Progenitor cell of endocrine pancreas (in vitro differentiated cells): ENCODE measurements at regions not wholly inside any gene's neighbourhood (a gene's known extent, or its start where the extent isn't known, plus 50 kb on each side); places are given as distances from the start of the nearest gene placed in this dataset.
A peak's percentile ranks its signal among the peaks of the same experiment; 100 is the strongest.

Experiments
- DNase-seq: peaks from one replicate; pipeline ENCODE4 v3.0.0; 2021; ENCODE audit warnings: low spot score; ENCODE audit not compliant: unreplicated experiment
- H3K27ac Mint-ChIP-seq: 2 replicates; pipeline ENCODE4 v1.8.0; 2021; ENCODE audit warnings: mild to moderate bottlenecking, moderate library complexity, mixed read lengths
- H3K27me3 Mint-ChIP-seq: 2 replicates; pipeline ENCODE4 v1.8.0; 2021; ENCODE audit warnings: mixed read lengths
- H3K36me3 Mint-ChIP-seq: 2 replicates; pipeline ENCODE4 v1.8.0; 2022; ENCODE audit warnings: mixed read lengths; ENCODE audit not compliant: insufficient read depth
- H3K4me1 Mint-ChIP-seq: 2 replicates; pipeline ENCODE4 v1.8.0; 2021; ENCODE audit warnings: low read depth, mixed read lengths
- H3K4me3 Mint-ChIP-seq: 2 replicates; pipeline ENCODE4 v1.8.0; 2021; ENCODE audit warnings: low read depth, mild to moderate bottlenecking, moderate library complexity, mixed read lengths
- H3K9me3 Mint-ChIP-seq: 2 replicates; pipeline ENCODE4 v1.8.0; 2021; ENCODE audit warnings: low read depth, mixed read lengths
- TF ChIP-seq, protein P1 (sequence below): fragments of 200-600 bp; sonication (generic); IDR thresholded peaks from one replicate; pipeline ENCODE4 v1.5.0; 2021; ENCODE audit warnings: antibody characterized with exemption, mild to moderate bottlenecking; ENCODE audit not compliant: unreplicated experiment

- Mint-ChIP-seq H3K27me3 (no peaks in the 10 kb centered on the region), H3K36me3 (no peaks in the 10 kb centered on the region), H3K4me3 (no peak overlapping the region), H3K9me3 (no peaks in the 10 kb centered on the region), H3K4me1 (no peaks in the 10 kb centered on the region), H3K27ac (no peak overlapping the region)
- TF ChIP-seq, protein P1, sequence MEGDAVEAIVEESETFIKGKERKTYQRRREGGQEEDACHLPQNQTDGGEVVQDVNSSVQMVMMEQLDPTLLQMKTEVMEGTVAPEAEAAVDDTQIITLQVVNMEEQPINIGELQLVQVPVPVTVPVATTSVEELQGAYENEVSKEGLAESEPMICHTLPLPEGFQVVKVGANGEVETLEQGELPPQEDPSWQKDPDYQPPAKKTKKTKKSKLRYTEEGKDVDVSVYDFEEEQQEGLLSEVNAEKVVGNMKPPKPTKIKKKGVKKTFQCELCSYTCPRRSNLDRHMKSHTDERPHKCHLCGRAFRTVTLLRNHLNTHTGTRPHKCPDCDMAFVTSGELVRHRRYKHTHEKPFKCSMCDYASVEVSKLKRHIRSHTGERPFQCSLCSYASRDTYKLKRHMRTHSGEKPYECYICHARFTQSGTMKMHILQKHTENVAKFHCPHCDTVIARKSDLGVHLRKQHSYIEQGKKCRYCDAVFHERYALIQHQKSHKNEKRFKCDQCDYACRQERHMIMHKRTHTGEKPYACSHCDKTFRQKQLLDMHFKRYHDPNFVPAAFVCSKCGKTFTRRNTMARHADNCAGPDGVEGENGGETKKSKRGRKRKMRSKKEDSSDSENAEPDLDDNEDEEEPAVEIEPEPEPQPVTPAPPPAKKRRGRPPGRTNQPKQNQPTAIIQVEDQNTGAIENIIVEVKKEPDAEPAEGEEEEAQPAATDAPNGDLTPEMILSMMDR, result no peak
- DNase-seq, result no peak
These were observed 413.5 kb upstream of the CCNG1 start for GRCh38 chr5:163023846-163024245.

DNA sequence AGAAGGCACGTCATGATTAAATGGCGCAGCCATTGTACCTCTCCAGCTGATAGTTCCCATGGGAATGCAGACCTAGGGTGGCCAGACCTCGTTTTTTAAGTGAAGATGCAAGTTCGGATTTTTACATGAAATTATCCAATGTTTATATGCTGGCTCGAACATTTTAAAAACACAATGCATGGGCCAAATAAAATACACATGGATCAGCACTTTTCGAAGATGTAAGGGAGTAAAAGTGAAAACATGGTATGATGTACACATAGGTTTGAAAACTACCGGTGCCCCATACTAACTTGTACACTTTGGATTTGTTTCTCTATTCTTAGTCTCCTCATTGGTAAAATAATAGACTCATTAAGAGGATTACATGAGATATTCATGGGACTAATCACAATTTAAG, 412.5 kb upstream of the CCNG1 start:
- H3K9me3 Mint-ChIP-seq, result no peaks in the 10 kb centered on the region
- TF ChIP-seq, protein P1, result no peak
- no peaks in the 10 kb centered on the region for H3K27me3 Mint-ChIP-seq
- no peak overlapping the region for H3K27ac Mint-ChIP-seq
- no peak overlapping the region for H3K4me3 Mint-ChIP-seq
- no peaks in the 10 kb centered on the region for H3K4me1 Mint-ChIP-seq
- no peaks in the 10 kb centered on the region for H3K36me3 Mint-ChIP-seq
- no peak for DNase-seq

GRCh38 chr5:163033656-163034055, 403.7 kb upstream of the CCNG1 start:
- Mint-ChIP-seq H3K9me3 (peaks cover 4% of the 10 kb centered on the region), H3K27ac (no peak overlapping the region), H3K27me3 (no peaks in the 10 kb centered on the region), H3K4me3 (no peak overlapping the region), H3K36me3 (no peaks in the 10 kb centered on the region), H3K4me1 (peaks cover 5% of the 10 kb centered on the region)
- DNase-seq, result no peak
- TF ChIP-seq, protein P1, result no peak

DNA sequence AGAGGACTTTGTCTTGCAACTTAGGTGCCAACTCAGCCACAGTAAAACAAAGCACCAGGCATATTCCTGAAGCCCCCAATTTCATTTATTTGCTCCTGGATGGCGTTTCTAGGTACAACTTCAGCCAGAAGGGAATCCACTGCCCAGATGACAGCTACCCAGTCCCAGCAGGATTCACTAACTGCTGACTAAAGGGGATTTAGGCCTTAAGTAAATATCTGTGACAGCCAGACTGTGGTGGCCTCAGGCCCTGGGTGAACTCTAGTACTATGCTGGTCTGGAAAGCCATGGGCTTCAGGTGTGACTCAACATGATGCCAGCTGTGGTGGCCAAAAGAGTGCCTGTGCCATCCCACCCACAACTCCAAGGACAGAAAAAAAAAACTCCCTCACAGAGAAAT, 396.1 kb upstream of the CCNG1 start:
- Mint-ChIP-seq H3K27me3 (no peaks in the 10 kb centered on the region), H3K27ac (no peak overlapping the region), H3K36me3 (no peaks in the 10 kb centered on the region), H3K4me3 (no peak overlapping the region), H3K4me1 (peaks cover 5% of the 10 kb centered on the region), H3K9me3 (peaks cover 15% of the 10 kb centered on the region)
- TF ChIP-seq, protein P1, result no peak
- DNase-seq, result no peak

DNA sequence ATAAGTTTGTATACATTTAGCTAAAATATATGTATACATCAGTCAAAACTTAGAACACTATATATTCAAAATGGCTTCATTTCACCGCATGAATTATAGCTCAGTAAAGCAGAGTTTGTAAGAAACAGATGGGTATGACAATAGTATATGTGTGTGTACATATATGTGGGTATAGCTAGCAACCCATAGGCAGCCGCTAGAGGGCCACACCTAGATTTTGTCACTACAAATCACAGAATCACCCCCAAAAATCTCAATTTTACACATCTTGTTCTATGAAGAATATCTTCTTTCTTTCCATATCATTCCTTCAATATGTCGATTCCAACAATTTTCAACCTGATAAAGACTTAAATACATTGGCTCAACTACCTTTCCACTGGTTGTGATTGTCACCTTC, 357.8 kb upstream of the CCNG1 start:
- H3K27me3 Mint-ChIP-seq, result no peaks in the 10 kb centered on the region
- H3K4me1 Mint-ChIP-seq, result no peaks in the 10 kb centered on the region
- TF ChIP-seq, protein P1, result peak; percentile 48
- no peaks in the 10 kb centered on the region for H3K36me3 Mint-ChIP-seq
- no peak overlapping the region for H3K27ac Mint-ChIP-seq
- H3K9me3 Mint-ChIP-seq, result peaks cover 22% of the 10 kb centered on the region
- no peak for DNase-seq
- no peak overlapping the region for H3K4me3 Mint-ChIP-seq
